NCI-H82 treated with DMSO at 0.1 percent for 48 hours (cell line): ENCODE measurements at regions not wholly inside any gene's neighbourhood (a gene's known extent, or its start where the extent isn't known, plus 50 kb on each side); places are given as distances from the start of the nearest gene placed in this dataset.
"Not testable (repeated sequence)": the region's sequence is repeated elsewhere in the genome, so short reads cannot be mapped to it uniquely, and the experiment has no call there.

Experiments used
- DNase-seq: peaks from one replicate; lab custom pipeline; 2025; ENCODE audit not compliant: unreplicated experiment; lab: John Stamatoyannopoulos, UW

- DNase-seq = no peak
Measured at GRCh38 chr3:29178809-29179793, 101.8 kb upstream of the RBMS3 start.

GRCh38 chr3:29181149-29181780, 99.6 kb upstream of the RBMS3 start:
- DNase-seq = no peak

DNA sequence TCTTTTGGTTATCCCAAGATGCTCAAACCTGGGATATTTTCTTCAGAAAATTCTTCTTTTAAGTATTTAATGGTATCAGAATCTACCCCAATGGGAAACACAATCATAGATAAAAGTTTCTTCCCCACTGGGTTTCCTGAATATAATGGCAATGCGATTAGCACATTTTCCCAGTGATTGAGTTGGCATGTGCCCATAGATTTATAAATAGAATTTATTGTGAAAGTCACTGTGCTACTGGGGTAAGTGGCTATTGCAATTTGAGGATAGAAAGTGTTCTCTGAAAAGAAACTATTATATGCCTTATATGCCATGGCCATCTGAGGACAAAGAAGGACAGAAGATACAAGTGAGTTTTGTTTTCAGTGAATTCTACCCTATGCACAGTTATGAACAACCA, 99.0 kb upstream of the RBMS3 start:
- DNase-seq = no peak

DNA sequence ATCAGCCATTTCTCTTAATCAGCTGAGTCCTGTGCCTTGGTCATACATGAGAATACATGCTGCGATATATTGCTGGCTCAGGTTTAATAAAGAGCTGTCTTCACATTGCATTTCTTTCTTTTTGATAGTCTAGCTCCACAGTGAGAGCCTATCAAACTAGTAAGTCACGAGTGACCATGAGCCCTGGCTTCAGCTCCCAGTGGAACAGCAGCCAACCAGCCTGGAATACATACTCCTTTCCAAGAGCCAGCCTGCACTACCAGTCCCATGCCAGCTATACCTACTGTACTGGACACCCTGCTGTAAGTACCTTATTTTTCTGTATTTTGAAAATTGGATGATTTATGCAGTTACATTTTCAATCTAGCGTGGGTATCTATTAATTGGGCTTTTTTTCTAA, 98.0 kb upstream of the RBMS3 start:
- DNase-seq = not testable (repeated sequence)

DNA sequence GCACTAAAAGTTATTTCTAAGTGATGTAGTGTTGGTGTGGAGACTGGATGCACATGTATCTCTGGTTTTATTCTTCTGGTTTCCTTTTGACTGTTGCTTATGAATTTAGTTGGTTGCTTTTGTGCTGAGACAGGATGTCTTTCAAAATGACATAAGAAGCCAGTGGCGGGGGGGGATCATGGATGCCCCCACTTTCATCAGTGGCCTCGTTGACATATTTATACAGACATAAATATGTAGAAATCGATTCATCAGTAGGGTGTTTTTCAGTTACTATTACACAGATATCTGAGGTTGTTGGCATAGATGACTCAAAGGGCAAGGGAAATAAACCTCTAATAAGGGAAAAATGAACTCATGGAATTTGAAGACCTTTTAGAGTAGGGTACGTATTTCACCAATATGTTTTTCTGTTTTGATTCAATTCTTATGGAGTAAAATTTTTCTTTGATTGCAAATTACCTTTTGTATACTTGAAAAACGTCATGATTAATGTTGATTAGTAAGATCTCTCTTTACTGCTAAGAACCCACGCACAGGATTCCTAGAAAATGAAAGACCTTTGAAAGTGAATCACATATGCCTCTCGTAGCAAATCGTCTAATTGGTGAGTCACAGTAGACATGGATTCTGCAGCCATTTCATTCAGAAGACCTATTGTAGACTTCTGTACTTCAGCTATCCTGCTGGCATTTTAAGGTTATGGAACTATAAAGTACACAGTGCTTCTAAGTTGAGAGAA, 97.4 kb upstream of the RBMS3 start:
- no peak for DNase-seq

- DNase-seq = no peak
Measured at GRCh38 chr3:29185706-29186105, 95.2 kb upstream of the RBMS3 start.

DNA sequence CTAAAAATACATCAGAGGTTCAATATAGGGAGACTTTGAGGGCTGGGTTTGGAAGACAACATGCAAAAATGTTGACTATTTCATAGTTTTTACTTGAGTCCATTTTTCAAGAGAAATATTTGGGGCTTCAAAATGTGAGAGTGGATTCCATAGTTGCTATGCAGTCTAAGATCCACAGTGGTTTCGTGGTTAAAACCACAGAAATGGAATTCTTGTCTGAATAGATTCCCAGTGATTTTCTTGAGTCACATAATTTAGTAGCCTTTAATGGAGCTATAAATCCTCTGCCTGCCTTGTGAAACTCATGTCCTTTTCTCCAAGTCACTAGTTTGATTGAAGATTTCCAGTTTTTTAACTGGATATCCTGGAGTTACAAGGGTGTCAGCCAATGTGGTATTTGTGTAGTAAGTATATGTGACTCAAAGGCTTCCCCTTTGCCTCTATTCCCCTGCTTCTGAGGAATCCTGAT, 94.7 kb upstream of the RBMS3 start:
- DNase-seq = no peak

DNA sequence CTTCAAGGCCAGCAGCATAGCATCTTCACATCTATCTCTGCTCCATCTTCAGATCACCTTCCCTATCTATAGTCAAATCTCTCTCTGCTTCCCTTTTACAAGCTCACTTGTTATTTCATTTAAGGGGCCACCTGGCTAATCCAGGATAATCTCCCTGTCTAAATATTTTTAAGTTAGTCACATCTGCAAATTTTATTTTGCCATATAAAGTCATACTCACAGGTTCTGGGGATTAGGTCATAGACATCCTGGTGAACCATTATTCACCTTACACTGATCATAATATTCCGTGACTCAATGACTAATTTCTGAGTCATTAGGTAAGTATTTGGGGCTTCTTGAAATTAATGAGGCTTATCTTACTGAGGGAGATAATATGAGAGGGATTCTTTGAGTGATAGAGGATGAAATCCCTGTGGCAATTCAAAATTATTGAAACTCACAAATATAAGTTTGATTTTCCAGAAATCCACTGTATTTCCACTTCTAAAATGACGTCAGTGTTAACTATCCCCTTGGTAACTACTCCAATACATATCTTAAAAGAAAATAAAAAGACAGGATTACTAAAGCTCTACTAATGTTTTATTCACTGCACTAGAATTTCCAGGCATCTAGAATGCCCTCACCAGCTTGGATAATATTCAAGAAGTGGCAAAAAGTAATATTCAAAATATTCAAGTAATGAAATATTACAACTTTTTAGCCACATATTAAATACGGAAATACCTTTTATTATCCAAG, 93.7 kb upstream of the RBMS3 start:
- DNase-seq = peak; percentile 24

GRCh38 chr3:29189328-29189727, 91.5 kb upstream of the RBMS3 start:
- no peak for DNase-seq

DNA sequence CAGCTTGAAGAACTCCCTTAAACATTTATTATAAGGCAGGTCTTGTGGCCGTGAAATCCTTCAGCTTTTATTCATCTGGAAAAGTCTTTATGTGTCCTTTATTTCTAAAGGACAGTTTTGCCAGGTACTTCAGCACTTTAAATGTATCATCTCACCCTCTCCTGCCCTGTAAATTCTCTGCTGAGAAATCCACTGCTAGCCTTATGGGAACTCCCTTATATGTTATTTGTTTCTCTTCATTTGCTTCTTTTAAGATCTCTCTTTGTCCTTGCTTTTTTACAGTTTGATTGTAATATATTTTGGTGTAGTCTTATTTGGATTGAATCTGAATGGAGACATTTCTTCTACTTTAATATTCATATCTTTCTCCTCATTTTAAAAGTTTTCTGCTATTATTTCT, 86.7 kb upstream of the RBMS3 start:
- DNase-seq = no peak

GRCh38 chr3:29195056-29195455, 85.8 kb upstream of the RBMS3 start:
- no peak for DNase-seq

DNA sequence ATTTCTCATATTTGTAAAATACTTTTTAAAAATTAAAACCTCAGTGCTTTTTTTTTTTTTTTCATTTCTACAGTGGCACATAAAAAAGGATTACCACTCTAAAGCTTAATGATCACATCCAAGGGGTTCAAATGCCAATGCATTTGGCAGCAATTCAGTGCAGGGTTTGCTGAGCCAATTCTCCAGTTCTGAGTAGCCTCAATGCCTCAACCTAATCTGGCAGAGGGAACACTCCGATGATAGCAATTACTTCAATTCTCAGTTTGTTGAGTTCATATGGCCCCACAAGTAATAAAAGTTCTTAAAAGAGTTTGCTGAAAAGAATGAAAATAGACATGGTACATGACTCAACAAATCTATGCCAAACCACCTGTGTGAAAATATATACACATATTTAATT, 79.3 kb upstream of the RBMS3 start:
- DNase-seq = no peak

GRCh38 chr3:29202378-29202777, 78.5 kb upstream of the RBMS3 start:
- no peak for DNase-seq

DNA sequence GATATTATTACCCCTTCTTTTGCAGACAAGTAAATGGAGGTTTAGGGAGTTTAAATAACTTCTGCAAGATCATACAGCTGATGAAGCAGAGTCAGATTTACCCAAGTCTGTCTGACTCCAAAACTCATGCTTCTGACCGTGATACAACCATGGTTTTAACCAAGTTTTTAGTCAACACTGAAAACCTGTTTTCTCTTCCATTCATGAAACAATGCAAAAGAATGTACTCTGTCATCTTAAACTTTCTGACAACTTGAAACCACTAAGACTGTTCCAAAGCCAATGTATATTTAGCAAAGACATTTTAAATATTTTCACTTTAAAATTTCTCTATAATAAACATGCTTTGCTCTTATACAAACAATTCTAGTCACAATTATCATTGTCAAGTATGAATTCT, 77.0 kb upstream of the RBMS3 start:
- DNase-seq = no peak

GRCh38 chr3:29207427-29207826, 73.4 kb upstream of the RBMS3 start:
- no peak for DNase-seq

GRCh38 chr3:29212789-29213433, 68.0 kb upstream of the RBMS3 start:
- DNase-seq = no peak

GRCh38 chr3:29214009-29214658, 66.7 kb upstream of the RBMS3 start:
- no peak for DNase-seq

- DNase-seq = no peak
Measured at GRCh38 chr3:29215948-29216347, 64.9 kb upstream of the RBMS3 start.

DNA sequence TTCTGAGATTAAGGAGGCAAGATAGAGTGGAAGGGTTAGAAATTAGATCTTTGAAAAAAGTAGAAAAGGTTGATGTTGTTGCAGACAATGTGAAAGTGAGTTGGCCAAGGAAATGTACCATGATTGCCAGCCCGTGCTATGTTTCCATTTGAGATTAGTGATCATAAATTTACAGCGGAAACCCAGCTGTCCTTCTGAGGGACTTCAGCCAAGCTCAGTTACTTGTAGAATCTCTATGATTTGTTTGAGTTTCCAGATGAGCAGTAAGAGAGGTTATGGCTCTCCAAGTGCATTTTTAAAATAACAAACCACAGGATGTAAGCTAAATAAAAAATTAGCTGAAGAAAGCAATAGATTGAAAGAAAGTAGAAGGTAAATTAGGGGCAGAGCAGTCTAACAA, 54.2 kb upstream of the RBMS3 start:
- no peak for DNase-seq

DNA sequence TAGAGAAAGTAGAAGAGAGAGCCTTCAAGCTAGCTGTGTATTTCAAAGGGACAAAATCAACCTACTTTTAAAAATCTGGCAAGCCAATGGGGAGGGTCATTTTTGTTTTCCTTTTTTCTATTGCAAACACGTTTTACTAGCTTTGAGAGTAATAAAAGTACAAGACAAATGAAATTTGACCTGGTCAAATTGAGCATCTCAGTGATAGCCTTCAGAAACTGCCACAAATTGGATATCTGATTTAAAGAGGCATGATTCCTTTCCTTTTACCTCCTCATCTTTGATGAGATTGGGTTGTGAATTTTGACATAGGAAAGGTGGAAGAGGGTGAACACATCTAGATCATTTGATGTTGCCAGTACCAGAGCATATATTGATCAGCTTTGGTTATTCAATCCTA, 53.6 kb upstream of the RBMS3 start:
- DNase-seq = no peak
